ENCODE measurements at regions not wholly inside any gene's neighbourhood (a gene's known extent, or its start where the extent isn't known, plus 50 kb on each side); places are given as distances from the start of the nearest gene placed in this dataset.

DNA sequence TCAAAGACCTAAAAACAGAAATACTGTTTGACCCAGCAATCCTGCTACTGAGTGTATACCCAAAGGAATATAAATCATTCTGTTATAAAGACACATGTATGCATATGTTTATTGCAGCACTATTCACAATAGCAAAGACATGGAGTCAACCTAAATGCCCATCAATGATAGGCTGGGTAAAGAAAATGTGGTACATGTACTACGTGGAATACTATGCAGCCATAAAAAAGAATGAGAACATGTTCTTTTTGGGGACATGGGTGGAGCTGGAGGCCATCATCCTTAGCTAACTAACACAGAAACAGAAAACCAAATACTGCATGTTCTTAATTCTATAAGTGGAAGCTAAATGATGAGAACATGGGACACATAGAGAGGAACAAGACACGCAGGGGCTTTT, 155.2 kb upstream of the KCNJ16 start:
- TF ChIP-seq, protein P1, sequence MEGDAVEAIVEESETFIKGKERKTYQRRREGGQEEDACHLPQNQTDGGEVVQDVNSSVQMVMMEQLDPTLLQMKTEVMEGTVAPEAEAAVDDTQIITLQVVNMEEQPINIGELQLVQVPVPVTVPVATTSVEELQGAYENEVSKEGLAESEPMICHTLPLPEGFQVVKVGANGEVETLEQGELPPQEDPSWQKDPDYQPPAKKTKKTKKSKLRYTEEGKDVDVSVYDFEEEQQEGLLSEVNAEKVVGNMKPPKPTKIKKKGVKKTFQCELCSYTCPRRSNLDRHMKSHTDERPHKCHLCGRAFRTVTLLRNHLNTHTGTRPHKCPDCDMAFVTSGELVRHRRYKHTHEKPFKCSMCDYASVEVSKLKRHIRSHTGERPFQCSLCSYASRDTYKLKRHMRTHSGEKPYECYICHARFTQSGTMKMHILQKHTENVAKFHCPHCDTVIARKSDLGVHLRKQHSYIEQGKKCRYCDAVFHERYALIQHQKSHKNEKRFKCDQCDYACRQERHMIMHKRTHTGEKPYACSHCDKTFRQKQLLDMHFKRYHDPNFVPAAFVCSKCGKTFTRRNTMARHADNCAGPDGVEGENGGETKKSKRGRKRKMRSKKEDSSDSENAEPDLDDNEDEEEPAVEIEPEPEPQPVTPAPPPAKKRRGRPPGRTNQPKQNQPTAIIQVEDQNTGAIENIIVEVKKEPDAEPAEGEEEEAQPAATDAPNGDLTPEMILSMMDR (IDR thresholded peaks at IDR 0.05), result no peak
- TF ChIP-seq EP300 (IDR thresholded peaks at IDR 0.05) (no peak), POLR2AphosphoS5 (IDR thresholded peaks at IDR 0.05) (no peak), POLR2A (IDR thresholded peaks at IDR 0.05) (no peak)

Measured in upper lobe of left lung (tissue), 4 donors.